Suppressor macrophage (primary cell): ENCODE measurements at regions not wholly inside any gene's neighbourhood (a gene's known extent, or its start where the extent isn't known, plus 50 kb on each side); places are given as distances from the start of the nearest gene placed in this dataset.

Source experiments
- DNase-seq, 4 experiments: peaks; one replicate each; pipeline ENCODE4 v3.0.0-alpha.2; 2020 to 2022

DNA sequence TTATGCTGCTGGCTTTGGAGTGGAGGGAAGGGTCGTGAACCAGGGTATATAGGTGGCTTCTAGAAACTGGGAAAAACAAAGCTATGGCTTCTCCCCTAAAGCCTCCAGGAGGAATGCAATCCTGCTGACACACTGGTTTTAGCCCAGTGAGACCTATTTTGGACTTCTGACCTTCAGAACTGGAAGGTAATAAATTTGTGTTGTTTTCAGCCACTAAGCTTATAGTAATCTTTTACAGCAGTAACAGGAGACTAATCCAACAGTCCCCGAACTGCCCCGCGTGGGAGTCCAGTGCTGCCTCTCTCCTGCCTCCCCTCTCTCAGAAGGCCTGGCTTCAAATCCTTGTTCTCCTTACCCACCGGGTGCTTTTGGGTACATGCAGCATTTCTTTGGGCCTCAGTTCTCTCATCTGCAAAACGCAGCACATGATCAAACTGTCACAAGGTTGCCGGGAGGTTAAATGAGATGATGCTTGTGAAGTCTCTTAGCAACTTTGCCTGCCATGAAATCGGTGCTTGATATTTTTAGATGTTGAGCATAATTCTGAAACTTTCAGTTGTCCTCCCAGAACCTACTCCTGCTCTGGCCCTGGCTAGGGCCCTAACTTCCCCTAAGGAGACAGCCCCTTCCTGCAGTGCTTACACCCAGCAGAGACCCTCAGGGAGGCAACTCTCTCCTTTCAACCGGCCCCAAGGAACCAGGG is 127.3 kb upstream of the BOD1 start:
- DNase-seq = no peak

DNA sequence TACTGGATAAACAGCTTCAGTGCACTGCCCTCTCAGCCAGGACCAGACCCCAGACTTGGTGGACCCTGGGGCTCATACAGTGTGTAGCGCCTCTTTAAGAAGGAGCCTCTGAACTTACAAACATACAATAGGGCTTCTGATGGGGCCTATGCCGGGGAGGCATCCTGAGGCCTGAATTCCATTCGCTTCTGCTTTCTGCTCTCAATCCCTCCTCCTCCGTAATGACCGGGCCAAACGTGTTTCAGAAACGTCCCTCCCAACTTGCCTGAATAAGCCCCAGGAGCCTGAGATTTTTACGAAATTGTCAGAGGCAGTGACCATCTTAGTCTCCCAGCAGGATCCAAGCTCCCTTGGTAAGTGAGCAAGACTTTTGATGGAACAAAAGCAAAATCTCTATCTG is 128.1 kb upstream of the BOD1 start:
- DNase-seq = peak in 1 of 4 experiments; percentile 26

DNA sequence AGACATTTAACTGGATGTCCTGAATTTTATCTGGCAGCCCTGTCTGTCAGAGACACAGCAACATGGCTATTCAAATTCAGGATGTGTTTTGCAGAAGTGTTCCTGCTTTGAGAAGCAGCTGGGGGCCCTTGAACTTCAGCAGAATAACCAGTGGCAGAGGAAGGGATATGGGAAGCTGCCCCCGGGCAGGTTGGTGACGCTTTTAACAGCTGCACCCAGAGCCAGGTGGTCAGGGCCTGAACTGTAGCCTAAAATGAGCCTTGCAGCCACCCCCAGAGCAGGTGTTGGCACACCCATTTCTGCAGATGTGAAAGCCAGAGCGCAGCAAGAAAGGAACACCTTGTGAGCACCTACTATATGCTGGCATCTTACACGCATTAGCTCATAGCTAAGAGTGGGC is 128.7 kb upstream of the BOD1 start:
- peak; percentile 53 to 75 (median 74) for DNase-seq

DNA sequence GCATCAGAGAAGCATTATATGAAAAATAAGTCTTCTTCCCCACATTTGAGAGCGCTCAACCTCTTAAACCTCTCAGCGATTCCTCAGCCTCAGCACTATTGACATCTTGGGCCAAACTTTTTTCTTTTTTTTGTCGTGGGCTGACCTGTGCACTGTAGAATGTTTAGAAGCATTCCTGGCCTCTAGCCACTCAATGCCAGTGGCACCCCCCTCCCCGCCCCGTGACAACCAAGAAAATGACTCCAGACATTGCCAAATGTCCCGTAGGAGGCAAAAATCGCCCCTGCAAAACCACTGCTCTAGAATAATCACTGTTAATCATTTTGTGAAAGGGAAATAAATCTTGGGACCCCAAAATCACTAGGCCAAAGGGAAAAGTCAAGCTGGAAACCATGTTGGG is 129.1 kb upstream of the BOD1 start:
- DNase-seq = peak; percentile 35 to 63 (median 56)

DNA sequence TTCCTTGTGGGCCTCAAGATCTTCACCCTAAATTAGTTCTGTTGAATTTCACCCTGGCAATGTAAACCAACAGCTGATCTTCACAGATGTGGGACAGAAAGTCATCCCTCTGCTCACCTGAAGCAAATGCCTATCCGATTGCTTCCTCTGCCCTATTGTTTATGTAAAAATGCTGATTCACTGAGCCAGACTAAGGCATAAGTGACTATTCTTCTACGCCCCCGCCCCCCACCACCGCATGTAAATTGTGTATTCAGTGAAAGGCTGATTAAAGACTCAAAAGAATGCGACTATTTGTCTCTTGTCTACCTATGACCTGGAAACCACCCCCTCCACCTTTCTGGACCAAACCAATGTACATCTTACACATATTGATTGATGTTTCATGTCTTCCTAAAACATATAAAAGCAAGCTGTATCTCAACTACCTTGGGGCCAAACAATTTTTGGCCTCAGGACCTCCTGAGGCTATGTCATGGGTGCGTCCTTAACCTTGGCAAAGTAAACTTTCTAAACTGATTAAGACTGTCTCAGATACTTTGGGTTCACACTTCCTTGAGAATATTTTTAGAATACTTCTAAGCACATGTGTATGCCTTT is 129.7 kb upstream of the BOD1 start:
- DNase-seq = no peak

DNA sequence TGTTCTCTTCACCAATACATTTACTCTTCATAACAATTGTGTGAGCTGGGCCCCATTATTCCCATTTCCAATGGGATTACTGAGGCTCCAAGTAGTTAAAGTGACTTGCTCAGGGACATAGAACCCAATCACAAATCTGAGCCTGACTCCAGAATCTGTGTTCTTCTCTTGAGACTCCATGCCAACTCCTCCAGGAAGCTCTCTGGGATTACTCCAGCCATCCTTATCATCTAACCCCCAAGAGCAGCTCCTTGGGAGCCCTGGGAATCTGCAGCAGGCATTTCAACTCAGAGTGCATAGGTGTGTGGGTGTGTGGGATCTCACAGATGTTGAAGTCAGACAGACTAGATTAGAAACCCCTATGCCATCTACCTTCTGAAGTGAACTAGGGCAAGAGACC is 131.4 kb upstream of the BOD1 start:
- no peak for DNase-seq

DNA sequence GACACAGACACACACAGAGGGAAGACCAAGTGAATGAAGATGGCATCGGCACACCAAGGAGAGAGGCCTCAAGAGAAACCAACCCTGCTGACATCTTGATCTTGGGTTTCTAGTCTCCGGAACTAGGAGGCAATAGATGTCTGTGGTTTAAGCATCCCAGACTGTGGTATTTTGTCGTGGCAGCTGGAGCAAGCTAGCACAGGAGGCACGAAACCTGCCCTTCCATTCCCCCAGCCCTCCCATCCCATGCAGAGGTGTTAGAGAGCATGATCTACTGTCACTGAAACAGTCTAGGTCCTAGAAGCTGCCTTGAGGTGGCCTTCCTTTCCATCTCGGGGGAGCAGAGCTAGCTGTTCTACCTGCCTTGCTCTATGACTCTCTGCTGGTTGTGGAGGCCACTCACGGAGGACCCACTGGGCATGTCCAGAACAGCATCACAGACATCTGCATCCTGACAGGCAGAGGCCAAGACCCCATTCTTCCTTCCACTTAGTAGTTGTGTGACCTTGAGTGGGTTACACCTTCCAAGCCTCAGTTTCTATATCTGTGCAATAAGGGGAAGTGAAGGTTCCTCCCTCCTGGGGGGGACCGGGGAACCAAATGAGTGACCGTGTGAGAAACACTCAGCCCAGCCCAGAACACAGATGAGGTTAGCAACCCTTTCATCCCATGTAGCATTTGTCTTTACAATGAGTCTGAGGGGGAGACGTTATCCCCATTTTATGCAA is 134.3 kb upstream of the BOD1 start:
- no peak for DNase-seq

DNA sequence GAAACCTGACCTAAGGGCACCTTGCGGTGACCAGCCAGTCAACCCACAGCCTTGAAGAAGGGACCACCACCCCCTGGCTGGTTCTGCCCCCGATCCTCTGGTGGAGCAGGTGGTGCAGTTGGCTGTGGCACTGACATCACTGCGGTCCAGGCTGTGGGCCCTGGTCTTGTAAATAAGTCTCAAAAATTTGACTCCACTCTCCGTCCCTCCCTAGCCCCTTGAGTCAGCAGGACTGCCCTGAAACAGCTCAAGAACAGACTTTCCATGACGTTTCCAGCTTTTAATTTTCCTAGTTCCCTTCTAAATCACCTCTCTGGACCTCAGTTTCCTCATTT is 134.8 kb upstream of the BOD1 start:
- no peak for DNase-seq

DNA sequence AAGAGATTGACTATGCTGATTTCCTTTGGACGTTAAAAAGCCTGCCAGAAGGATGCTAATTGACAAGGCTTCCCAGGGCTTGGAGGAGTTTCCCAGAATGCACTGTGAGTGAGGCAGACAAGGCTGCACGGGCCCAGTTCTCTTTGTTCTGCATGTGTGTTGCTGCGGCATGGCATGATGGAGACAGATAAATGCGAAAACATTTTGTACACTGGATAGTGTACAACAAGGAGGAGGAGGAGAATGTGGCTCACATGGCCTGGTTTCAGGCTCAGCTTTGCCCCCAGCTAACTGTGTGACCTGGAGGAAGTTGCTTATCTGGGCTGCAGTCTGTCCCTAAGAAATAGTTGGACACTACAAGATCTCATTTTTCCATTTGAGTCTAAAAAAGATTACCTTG is 135.5 kb upstream of the CPEB4 start:
- DNase-seq = no peak

DNA sequence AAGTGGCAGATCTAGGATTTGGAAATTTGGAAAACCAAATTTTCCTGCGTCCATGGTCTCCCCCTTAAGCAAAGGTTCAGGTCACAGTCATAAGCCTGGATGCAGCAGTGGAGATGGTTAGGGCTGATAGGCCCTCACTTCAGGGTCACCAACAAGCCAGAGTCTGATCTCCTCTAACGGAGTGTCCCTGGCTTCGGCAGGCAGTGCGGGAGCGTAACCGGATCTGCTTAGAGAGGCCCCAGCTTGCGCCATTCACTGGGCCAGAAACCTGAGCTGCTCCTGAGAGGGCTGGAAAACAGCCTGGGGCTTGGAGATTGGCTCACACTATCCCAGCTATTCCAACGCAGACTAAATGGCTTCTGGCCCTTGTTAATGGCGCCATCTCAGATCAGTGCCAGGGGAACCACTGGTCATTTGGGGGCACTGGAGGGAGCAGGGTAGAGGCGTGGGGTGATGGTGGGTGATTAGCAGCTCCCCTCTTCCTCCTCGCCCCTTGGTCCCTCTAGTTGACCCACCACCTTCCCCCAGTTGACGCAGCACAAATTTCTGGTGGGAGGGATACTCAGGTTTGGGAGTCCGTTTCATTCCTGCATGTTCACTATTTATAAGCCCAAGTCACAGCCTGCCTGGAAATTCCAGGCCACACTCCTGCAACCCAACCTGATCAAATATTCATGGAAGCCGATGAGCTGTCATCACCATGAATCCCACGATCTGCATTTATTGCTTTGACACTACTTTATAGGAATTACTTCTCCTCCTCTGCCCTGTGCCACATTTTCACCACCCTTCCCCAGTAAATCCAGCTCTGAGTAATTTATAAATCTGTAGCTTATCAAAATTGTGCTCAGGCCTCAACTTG is 134.6 kb upstream of the CPEB4 start:
- no peak for DNase-seq

DNA sequence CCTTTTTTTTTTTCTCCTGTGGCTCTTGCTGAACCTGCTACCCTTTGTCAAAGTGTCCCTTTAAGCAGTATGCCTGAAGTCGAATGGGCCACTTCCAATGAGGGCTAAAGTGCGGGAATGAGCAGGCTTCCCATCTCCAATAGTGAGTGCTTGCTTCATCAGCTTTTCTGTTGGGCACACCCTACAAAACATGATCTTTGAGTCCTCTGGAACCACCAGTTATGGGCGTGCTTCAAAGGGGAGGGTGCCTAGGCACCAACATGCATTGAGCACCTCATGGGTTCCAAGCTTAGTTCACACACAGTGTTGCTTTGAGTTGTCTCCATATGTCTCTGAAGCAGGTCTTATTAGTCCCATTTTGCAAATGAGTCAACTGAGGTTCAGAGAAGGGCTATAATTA is 132.8 kb upstream of the CPEB4 start:
- DNase-seq = no peak

DNA sequence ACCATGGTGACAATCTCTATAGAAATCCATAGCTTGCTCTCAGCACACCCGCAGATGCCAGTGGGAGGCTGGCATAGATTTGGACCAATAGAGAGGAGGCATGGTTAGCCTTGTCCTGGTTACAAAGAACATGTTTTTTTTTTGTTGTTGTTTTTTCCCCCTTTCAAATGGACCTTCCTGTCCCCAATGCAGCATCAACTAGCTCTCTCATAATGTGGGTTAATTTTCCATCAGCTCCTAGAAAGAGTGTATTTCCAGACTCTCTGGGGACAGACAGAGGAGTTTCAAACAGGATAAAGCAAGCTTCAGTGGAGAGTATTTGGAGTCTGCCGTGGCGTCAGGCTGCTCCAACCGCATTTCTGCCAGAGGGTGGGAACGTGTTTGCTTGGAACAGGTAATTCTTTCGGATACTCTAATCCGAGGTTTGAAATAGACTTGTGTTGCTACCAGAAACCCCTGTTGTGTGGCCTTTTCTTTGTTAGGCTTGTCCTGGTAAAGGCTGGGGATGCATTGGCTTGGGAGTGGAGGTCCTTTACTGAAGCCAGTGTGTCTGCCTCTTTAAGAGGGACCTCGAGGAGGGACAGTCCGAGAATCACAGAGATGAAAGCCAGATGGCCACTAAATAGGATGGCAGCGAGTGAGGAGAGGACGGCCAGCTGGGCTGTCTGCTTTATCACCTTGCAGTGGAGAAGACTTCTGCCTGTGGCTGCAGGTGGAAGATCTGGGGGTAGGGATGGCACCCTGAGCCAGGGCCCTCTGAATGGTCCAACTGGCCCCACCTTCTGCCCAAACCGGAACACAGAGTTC is 130.5 kb upstream of the CPEB4 start:
- DNase-seq = no peak

DNA sequence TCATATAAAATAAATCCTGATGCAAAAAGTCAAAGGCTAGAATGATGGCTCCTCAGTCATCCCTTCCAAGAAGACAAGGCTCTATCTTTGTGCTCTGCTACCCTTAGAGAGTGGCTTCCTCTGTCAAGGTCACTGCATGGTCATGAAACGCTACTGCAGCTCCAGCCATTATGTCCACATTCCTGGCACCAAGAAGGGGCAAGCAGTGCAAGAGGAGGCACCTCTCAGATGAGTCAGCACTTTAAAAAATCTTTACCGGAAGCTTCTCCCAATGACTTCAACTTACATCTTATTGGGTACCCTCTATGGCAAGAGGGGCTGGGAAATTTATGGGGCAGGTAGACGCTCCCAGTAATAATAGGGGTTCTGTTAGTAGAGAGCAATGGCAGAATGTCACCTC is 129.5 kb upstream of the CPEB4 start:
- DNase-seq = no peak

DNA sequence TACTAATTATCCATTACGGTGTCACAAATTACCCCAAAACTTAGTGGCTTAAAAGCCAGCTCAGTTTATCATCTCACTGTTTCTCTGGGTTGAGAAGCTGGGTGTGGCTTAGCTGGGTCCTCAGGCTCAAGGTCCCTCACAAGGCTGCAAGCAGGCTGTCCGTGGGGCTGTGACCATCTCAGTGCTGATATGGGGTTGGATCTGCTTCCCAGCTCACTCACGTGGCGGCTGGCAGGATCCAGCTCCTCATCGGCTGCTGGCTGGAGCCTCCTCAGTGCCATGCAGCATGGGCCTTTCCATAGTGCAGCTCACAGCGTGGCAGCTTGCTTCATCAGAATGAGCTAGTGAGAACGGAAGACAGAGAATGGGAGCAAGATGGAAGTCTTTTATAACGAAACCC is 128.5 kb upstream of the CPEB4 start:
- no peak for DNase-seq

DNA sequence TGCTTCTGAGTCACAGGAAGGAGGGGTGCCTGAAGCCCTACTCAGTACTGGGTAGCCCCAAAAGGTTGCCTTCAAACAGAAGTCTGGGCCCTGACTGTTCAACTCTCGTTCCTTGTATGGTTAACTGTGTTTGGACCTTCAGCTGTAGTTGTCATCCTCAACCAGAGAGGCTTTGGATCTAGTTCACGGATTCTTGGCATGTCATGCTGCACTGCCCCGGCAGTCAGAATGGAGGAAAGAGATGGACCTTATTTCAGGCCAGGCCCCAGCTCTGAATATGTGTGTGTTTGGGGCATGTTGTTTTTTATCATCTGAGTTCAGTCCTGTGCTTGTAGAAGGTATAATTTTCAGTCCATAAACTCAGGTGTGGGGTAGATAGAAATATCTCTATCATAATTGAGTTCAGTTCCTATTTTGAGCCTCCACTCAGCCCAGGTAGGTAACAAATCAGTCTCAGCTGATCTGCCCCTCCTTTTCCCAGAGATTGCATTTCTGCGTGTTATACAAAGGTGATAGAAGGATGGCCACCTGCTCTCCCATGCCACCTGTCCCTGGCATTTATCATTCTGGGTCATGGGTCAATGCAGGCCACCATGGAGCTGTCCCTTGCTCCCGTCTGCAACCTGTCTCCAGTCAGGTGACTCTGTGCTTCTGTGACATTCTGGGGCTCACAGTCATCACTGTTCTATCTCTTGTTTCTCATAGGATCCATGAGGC is 127.5 kb upstream of the CPEB4 start:
- DNase-seq = no peak

DNA sequence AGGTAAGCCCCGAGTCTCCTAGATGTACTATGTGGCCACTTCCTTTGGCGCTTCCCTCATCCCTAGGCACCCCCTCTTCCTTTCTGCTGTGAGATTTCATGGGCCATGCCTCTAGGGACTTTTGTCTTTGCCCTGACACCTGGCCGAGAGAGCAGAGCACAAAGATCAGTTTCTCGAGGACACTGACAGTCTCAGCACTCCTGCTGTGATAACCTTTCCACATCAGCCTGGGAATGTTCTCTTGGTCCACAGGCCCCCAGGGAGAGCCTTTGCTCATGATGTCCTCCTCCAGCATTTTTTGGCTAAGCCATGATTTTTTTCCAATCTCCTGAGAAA is 127.0 kb upstream of the CPEB4 start:
- no peak for DNase-seq

DNA sequence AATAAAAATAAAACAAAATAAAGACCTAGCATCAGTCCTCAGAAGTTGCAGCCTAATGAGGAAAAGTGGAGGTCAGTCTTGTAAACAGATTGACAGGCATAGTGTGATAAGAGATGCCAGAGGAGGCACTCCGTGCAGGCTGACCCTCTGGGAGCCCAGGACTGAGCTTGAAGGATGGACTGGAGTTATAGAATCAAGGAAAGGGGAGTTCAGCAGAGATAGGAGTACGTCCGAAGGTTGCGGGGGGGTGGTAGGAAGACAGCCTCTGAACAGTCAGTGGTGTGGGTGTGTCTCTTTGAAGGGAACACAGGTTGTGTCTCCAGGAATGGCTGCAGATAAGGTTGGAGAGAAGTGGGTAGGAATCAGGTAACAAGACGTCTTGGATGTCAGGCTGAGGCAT is 126.1 kb upstream of the CPEB4 start:
- DNase-seq = no peak

DNA sequence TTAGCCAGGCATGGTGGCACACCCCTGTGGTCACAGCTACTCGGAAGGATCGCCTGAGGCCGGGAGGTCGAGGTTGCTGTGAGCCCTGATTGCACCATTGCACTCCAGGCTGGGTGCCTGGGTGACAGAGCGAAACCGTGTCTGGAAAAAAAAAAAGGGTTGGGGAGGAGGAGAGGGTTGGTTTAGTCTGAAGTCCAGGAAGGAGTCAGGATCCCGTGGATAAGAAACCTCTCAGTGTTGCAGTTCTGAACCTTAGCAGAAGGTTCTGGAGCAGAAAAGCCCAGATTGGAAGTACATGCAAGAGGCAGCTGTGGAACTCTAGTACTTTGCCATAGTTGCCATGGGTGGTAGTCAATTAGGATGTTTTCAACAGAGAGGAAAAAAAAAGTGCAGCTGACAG is 125.2 kb upstream of the CPEB4 start:
- DNase-seq = peak; percentile 27 to 62 (median 38)

DNA sequence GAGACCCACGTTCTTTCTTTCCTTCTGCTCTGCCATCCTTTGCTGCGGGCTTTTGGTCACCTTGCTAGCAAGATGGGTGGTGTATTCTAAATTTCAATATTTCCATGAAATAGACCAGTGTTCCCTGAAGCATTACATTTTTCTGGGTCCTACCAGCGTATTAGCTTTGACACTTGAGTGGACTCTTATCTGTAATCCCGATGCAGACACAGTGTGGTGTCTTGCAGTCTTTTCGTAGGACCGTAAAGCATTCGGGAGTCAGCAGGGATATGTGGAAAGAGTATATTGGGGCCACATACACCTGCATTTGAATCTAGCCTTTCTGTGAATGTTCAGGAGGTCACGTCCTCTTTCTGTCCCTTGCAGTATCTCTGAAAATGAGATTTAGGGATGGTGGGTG is 124.7 kb upstream of the CPEB4 start:
- no peak for DNase-seq

DNA sequence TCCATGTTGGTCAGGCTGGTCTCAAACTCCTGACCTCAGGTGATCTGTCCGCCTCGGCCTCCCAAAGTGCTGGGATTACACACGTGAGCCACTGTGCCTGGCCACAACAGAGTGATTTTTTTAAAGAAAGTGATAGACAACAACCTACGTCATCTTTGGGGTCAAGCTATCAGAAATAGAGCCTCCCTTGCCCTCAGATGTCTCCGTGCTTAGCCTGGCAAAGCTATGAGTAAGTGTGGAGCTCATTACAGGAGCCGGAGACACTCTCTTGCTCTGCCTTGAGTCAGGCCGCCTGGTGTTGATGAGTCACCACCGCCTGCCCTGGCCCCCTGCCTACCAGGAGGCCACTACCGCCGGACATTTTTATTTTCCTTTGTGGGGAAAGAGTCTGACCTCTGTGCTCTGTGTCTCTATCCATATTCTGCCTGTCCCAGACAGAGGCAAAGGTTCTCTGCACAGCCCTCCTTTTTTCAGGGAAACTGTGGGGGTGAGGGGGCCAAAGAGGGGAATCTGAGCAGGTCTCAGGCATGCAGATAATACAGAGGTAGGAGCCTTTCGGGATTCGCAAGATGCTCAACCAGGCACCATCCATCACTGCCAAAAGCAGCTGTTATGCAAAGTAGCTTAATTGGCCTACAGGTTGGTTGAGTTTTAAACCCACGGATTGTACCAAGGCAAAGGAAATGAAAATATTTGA is 123.7 kb upstream of the CPEB4 start:
- peak; percentile 85 to 95 (median 91) for DNase-seq

DNA sequence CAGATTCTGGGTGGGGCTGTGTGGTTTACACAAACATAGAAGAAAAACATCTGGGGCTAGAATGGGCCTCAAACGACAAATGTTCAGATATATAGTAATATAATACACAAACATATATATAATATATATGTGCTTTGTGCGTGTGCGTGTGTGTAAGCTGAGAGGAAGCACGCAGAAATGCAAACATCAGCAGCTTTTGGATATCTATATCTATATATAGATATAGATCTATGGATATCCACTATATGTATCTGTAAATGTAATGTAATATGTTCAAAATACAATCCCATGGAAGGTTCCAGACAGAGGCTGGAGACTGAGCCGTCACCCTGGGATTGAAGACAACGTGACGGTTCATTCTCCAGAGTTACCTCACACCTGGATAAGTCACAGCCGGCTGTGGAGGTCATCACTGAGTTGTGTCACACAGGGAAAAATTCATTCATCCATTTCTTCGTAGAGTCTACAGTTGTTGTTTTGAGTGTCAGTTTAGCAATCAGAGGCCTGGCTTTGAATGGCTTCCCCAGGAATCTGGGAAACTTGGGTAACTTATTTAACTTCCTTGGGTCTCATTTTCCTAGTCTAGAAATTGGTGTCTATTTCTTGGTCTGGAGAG is 123.0 kb upstream of the CPEB4 start:
- DNase-seq = no peak
